UCSD-AML1 (cell line): ENCODE measurements at regions not wholly inside any gene's neighbourhood (a gene's known extent, or its start where the extent isn't known, plus 50 kb on each side); places are given as distances from the start of the nearest gene placed in this dataset.

Source experiments
- DNase-seq: peaks from one replicate; lab custom pipeline; 2025; ENCODE audit not compliant: unreplicated experiment; lab: John Stamatoyannopoulos, UW

DNA sequence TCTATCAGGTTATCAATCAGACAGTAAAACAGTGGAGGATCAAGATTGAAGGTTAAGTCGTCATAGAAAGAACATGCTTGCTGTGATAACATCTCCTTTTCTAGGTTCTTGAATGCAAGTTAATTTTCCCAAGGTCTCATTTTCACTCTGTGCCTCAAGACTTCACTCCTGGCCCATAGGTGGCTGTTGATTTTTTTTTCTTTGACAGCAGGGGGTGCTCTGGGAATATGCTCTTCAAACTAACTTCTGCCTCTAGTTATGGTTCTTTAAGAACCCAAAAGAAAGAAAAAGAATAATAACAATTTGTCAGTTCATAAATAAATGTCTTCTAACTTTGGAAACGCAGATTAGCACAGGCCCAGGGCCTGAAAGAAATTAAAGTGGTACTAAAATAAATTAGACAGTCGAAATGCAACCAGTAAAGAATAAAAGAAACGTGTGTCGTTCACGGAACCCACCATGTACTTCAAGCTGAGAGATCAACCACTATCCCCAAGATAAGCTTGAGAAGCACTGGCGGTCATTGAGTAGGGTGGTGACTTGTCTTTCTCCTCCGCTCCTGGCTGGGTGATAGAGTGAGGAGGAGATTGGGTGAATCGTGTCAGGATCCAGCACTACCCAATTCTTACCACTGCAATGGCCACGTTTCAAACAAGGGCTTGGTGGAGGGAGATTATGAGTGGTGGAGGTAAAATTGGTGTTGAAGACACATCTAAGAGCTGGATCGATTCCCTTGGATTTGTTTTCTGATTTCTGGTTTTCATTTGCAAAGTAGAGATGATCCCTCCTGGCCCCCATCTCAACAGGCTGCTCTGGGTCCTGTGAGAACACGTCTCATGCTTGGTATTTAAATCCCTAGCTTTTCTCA is 93.4 kb upstream of the IRX4 start:
- no peak for DNase-seq

GRCh38 chr5:1975406-1975715 is 92.6 kb upstream of the IRX4 start:
- DNase-seq, result no peak

GRCh38 chr5:1974501-1975405 is 92.0 kb upstream of the IRX4 start:
- no peak for DNase-seq

- no peak for DNase-seq
Measured at GRCh38 chr5:1974081-1974480, 91.4 kb upstream of the IRX4 start.

DNA sequence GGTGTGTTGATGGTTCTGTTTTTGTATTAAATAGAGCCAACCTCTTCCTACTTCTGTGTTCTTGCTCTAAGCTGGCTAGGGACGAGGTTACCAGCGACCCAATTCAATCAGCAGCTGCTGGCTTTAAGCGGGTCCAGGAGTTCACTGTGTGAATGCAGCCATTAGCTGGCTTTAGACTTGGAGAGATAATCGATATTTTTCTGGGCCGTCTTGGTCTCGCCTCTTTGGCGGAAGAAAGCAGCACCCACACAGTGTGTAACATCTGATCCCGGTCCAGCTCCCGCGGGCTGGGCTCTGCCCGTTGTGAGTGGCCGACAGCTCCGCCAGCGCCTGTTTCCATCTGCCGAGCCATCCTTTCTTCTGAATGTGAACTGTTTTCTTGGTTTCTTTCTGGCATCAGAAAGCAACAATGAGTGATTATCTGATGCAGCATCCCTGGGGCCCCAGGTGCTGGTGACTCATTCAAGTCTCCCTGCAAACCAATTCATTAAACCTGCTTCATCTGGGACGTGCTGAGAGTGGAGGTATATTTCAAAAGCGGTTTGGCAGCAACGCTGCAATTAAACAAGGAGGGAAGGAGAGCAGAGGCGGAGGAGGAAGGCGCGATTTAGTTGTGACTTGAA is 90.8 kb upstream of the IRX4 start:
- DNase-seq, result no peak

DNA sequence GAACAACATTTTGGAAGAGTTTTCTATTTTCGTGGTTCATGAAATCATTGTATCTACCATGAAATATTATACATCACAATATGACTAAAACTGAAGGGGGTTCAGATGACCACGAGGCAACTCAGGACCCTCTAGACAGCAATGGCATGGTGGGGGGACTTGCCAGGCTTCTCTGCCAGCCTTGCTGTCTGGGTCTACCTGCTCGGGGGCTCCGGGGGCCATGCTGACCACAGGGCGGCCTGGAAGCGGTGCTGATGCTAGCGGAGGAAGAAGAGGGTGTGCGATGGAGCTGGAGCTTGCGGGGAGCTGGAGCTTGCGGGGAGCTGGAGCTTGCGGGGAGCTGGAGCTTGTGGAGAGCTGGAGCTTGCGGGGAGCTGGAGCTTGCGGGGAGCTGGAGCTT is 89.2 kb upstream of the IRX4 start:
- DNase-seq, result no peak

DNA sequence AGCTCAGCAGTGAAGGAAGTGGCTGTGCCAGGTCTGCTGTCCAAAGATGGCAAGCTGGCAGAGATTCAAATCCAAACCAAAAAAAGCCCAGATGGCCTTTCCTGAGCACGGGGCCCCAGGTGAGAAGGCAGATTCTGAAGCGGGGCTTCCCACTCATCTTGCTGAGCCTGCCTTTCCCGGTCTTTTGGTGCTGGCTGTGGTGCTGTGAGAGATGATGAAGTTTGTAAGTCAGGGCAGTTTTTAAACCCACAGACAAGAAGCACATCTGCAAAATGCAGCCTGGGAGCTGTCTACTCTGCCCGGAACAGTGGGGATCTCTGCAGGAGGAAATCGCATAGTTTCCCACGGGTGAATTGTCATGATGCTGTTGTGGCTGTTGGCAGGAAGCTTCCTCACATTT is 85.0 kb upstream of the IRX4 start:
- no peak for DNase-seq

- DNase-seq, result no peak
Measured at GRCh38 chr5:1966461-1966860, 83.7 kb upstream of the IRX4 start.

GRCh38 chr5:1965925-1966324 is 83.2 kb upstream of the IRX4 start:
- DNase-seq, result no peak

- no peak for DNase-seq
Measured at GRCh38 chr5:1963941-1964451, 81.3 kb upstream of the IRX4 start.

GRCh38 chr5:1963358-1963757 is 80.6 kb upstream of the IRX4 start:
- DNase-seq, result no peak

GRCh38 chr5:1962619-1963355 is 80.1 kb upstream of the IRX4 start:
- no peak for DNase-seq

DNA sequence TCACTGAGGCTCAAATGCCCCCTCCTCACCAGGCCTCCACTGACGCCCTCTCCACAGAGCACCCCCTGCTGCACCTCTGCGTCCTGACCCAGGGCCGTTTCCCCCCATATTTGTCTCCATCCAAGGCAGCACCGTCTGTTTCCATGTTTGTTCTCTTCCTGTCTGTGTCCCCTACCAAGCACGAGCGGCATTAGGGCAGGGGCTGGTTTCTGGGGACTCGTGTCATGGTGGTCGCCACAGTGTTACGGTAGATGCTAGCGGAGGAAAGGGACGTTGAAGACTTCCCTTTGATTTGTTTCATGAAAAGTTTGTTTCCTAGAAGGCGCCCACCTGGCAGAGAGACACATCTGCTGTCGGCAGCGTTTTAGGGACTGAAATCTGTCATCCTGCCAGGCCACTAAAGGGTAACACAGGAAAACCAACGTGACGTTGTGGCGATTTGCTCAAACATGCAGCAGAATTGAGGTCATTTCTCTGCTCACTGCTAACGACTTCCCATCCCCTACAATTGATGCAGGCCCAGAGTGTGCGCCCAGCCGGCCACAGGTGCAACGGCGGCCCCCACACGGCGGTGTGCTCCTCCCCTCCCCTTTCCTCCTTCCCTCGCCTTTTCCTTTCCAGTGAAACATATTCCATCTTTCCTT is 79.3 kb upstream of the IRX4 start:
- no peak for DNase-seq

DNA sequence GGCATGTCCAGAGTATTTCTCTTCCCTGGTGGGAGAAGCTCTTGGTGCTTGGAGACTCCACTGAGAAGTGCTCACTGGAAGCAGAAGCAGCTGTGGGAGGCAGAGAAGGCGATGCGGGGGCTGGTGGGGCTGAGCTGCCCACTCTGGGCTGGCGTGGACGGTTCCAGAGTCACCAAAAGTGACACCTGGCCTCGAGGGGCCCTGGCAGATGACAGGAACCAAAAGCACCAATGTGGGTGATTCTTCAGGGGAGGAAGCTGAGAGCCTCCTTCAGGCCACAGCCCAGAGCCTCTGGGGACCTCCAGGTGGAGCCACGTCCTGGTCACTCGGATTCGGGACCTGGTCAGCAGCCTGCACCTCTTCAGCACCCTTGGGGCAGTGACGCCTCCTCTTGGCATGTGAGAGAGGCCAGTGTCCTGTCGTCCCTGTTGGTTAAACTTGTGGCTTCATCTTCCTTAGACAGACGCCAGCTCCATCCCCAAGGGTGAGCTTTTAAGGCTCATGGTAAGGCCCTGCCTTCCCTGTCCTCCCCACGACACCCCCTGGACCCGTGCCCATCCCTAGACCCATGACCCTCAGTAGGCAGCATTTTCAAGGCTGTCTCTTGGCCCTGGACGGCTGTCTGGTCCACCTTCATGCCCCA is 78.7 kb upstream of the IRX4 start:
- DNase-seq, result no peak

GRCh38 chr5:1960595-1961303 is 78.0 kb upstream of the IRX4 start:
- DNase-seq, result no peak

GRCh38 chr5:1959725-1960581 is 77.2 kb upstream of the IRX4 start:
- no peak for DNase-seq

DNA sequence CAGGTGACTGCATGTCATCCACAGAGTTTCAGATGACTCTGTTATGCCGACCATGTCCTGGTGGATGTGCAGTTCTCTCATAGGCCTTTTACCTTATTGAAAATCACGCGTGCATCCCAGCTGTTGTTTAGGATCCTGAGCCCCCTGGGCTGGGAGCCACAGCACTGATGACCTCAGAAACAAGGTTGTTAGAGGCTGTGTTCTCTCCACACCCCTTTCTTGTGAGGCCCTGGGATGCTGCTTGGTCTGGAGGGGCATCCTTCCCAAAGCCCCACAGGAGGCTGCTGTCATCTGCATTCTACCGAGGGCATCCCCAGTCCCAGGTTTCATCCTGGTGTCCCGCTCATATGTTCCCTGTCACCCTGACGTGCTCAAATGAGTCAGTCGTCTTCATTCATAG is 76.5 kb upstream of the IRX4 start:
- DNase-seq, result no peak

DNA sequence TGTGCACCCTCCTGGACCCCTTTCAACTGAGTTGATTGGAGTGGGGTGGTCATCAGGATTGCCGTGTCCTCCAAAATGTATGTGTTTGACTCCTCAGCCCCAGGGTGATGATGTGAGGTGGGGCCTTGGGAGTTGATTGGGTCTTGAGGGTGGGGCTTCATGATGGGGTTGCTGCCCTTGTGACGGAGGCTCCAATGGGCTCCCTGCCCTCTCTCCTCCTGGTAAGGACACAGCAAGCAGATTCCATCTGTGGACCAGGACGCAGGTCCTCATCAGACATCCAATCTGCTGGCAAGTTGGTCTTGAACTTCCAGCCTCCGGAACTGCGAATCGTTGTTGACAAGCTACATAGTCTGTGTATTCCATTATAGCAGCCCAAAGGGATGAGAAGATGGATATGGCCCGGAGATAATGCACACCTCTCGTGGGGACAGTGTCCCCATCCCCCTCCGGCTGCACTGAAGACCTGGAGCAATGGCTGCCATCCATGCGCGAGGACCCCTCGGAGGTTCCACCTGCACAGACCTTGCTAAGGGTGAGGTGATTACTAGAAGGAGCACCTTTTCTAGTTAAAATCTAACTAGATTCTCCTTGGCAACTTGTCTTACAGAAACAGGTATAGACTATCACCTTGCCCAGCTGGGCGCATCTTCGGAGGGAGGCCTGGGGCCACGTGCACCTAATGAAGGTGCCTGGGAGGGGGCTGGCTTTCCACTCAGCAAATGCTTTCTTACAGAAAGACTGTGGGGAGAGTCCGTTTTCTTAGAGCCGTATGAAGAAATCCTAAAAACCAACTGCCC is 75.7 kb upstream of the IRX4 start:
- no peak for DNase-seq
